Lung (tissue), 11 donors: ENCODE measurements at regions not wholly inside any gene's neighbourhood (a gene's known extent, or its start where the extent isn't known, plus 50 kb on each side); places are given as distances from the start of the nearest gene placed in this dataset.

Experiments
- ATAC-seq: fragments of 200-7000 bp; cut with Tn5 transposase; one replicate; pipeline ENCODE4 v1.9.1; 2020; ENCODE audit warnings: moderate number of reproducible peaks; ENCODE audit not compliant: insufficient read depth, low FRiP score
- DNase-seq, 3 donors: peaks; one replicate each; pipeline ENCODE4 v3.0.0-alpha.2; 2013 to 2017
- H3K27ac ChIP-seq, 2 donors: one replicate each; pipeline ENCODE4 v1.5.1; 2013; ENCODE audit warnings: mild to moderate bottlenecking in 2 of 2, moderate library complexity in 2 of 2, control low read depth in 1 of 2, inconsistent platforms in 1 of 2, low read depth in 1 of 2, low read length in 1 of 2
- H3K27me3 ChIP-seq, 3 donors: one replicate each; pipeline ENCODE4 v1.5.1; 2013; ENCODE audit warnings: low read length in 2 of 3; ENCODE audit not compliant: control insufficient read depth in 3 of 3, insufficient read depth in 3 of 3
- H3K36me3 ChIP-seq, 4 donors: one replicate each; pipeline ENCODE4 v1.5.1; 2013; ENCODE audit warnings: low read length in 4 of 4, mild to moderate bottlenecking in 1 of 4, moderate library complexity in 1 of 4; ENCODE audit not compliant: control insufficient read depth in 4 of 4, insufficient read depth in 4 of 4
- H3K4me1 ChIP-seq, 5 donors: one replicate each; pipeline ENCODE4 v1.5.1; 2013; ENCODE audit warnings: low read length in 5 of 5, mild to moderate bottlenecking in 2 of 5, moderate library complexity in 1 of 5; ENCODE audit not compliant: control insufficient read depth in 5 of 5, insufficient read depth in 5 of 5
- H3K4me3 ChIP-seq: one replicate; pipeline ENCODE4 v1.5.1; 2013; ENCODE audit warnings: mild to moderate bottlenecking, control low read depth, moderate library complexity
- H3K9ac ChIP-seq, 2 donors: one replicate each; pipeline ENCODE4 v1.5.1; 2013; ENCODE audit warnings: low read length in 2 of 2, control low read depth in 1 of 2; ENCODE audit not compliant: insufficient read depth in 1 of 2
- H3K9me3 ChIP-seq, 4 donors: one replicate each; pipeline ENCODE4 v1.5.1; 2013; ENCODE audit warnings: low read length in 3 of 4, mild to moderate bottlenecking in 1 of 4, moderate library complexity in 1 of 4; ENCODE audit not compliant: control insufficient read depth in 4 of 4, insufficient read depth in 3 of 4
- WGBS, 2 donors: extraction: QIAGEN DNeasy Blood & Tissue Kit; methylation state at CpG; one replicate each; pipeline ENCODE4 v1.1.7; 2013; 5-methylcytosine and 5-hydroxymethylcytosine counted together
- TF ChIP-seq, protein P1 (sequence below): IDR thresholded peaks from 2 replicates; pipeline ENCODE4 v1.5.1; 2012; ENCODE audit warnings: mild to moderate bottlenecking; ENCODE audit errors: control extremely low read depth, extremely low read depth
- donor health status: control.
- donor health status: control.
- donor health status: Bipolar disorder and iron deficiency.
- donor health status: healthy.
- donor health status: DM: yes; HTN: yes; CAD: no.

DNA sequence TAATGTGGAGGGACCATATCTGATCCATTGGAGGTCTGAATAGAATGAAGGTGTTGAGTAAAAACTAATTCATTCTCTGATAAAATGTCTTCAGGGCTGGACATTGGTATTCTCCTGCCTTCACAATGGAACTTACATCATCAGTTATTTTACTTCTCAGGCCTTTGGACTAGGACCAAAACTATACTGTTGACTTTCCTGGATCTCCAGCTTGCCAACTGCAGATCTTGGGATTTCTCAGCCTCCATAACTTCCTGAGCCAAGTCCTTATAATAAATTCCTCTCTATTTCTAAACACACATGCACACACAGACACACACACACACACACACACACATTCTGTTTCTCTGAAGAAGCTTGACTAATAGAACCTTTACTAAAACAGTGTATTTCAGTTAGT lies 1858.6 kb upstream of the ADGRL3 start:
- H3K27ac ChIP-seq: no peak overlapping the region
- H3K4me3 ChIP-seq: no peak overlapping the region
- ATAC-seq (no peak), DNase-seq (no peak)
- TF ChIP-seq, protein P1, sequence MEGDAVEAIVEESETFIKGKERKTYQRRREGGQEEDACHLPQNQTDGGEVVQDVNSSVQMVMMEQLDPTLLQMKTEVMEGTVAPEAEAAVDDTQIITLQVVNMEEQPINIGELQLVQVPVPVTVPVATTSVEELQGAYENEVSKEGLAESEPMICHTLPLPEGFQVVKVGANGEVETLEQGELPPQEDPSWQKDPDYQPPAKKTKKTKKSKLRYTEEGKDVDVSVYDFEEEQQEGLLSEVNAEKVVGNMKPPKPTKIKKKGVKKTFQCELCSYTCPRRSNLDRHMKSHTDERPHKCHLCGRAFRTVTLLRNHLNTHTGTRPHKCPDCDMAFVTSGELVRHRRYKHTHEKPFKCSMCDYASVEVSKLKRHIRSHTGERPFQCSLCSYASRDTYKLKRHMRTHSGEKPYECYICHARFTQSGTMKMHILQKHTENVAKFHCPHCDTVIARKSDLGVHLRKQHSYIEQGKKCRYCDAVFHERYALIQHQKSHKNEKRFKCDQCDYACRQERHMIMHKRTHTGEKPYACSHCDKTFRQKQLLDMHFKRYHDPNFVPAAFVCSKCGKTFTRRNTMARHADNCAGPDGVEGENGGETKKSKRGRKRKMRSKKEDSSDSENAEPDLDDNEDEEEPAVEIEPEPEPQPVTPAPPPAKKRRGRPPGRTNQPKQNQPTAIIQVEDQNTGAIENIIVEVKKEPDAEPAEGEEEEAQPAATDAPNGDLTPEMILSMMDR: no peak
- H3K9ac ChIP-seq: no peak overlapping the region
- no peaks in the 10 kb centered on the region for H3K36me3 ChIP-seq
- H3K9me3 ChIP-seq: no peaks in the 10 kb centered on the region
- no peaks in the 10 kb centered on the region for H3K4me1 ChIP-seq
- H3K27me3 ChIP-seq: no peaks in the 10 kb centered on the region

DNA sequence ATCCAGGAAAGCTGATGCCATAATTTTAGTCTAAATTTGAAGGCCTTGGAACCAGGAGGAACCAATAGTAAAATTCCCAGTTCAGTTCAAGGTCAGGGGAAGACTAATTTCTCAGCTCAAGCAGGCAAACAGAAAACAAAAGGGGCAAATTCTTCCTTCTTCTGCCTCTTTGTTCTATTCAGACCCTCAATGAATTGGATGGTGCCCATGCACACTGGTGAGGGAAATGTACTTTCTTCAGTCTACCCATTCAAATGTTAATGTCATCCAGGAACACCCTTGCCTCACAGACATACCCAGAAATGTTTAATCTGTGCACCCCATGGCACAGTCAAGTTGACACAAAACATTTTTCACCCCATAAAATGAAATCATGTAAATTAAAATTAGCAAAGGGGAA lies 1851.2 kb upstream of the ADGRL3 start:
- ATAC-seq: no peak
- Histone ChIP-seq H3K36me3 (no peaks in the 10 kb centered on the region), H3K4me1 (no peaks in the 10 kb centered on the region), H3K27me3 (no peaks in the 10 kb centered on the region), H3K27ac (no peak overlapping the region), H3K9me3 (no peaks in the 10 kb centered on the region), H3K9ac (no peak overlapping the region), H3K4me3 (no peak overlapping the region)
- no peak for DNase-seq
- TF ChIP-seq, protein P1: no peak

DNA sequence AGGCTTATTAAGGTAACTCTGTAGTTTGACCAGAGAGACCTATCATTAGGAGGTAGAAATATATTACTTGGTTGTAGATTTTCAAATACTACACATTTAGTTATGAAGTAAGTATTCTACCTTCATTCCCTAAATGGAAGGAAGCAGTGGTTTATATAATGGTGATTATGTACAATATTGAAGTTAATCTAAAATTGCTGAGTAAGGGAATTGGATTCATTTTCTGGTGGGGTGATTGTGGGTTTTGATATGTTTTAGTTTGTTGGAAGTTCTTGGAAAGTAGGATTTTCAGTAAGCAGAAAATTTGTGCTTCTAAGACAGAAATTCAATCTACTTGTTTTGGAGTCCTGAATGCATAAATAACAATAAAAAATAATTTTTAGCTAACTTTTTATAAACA lies 1830.9 kb upstream of the ADGRL3 start:
- no peaks in the 10 kb centered on the region for H3K9me3 ChIP-seq
- H3K36me3 ChIP-seq: no peaks in the 10 kb centered on the region
- H3K4me3 ChIP-seq: no peak overlapping the region
- no peak for DNase-seq
- H3K27me3 ChIP-seq: no peaks in the 10 kb centered on the region
- H3K4me1 ChIP-seq: no peaks in the 10 kb centered on the region
- TF ChIP-seq, protein P1: no peak
- no peak for ATAC-seq
- no peak overlapping the region for H3K27ac ChIP-seq
- no peak overlapping the region for H3K9ac ChIP-seq

DNA sequence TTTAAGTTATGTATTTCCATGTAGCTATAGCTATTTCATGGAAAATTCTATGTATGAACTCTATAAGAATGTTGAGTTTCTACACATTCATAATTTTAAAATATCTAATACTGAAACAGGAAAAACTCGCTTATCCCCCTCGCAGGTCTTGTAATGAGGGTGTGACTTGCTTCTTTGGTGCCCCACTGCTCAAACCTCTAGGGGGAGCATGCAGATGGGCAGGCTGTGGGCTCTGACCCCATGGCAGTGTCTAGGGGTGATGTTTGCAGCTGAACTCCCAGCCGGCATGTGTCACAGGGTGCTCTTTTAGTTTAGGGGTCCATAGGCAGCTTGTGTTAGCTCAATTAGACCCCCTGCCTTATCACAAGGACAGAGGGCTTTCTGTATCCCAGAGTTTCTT lies 1825.7 kb upstream of the ADGRL3 start:
- H3K27me3 ChIP-seq: no peaks in the 10 kb centered on the region
- peaks cover 0 to 11% (median 0%) of the 10 kb centered on the region in 4 donors for H3K9me3 ChIP-seq
- H3K9ac ChIP-seq: no peak overlapping the region
- WGBS, 2 donors: 79 to 83% methylated on average over 3 of the region's 3 CpGs
- no peak overlapping the region for H3K27ac ChIP-seq
- no peak overlapping the region for H3K4me3 ChIP-seq
- TF ChIP-seq, protein P1: no peak
- no peaks in the 10 kb centered on the region for H3K4me1 ChIP-seq
- no peaks in the 10 kb centered on the region for H3K36me3 ChIP-seq
- ATAC-seq: no peak
- DNase-seq: no peak
